ENCODE measurements at regions not wholly inside any gene's neighbourhood (a gene's known extent, or its start where the extent isn't known, plus 50 kb on each side); places are given as distances from the start of the nearest gene placed in this dataset.

DNA sequence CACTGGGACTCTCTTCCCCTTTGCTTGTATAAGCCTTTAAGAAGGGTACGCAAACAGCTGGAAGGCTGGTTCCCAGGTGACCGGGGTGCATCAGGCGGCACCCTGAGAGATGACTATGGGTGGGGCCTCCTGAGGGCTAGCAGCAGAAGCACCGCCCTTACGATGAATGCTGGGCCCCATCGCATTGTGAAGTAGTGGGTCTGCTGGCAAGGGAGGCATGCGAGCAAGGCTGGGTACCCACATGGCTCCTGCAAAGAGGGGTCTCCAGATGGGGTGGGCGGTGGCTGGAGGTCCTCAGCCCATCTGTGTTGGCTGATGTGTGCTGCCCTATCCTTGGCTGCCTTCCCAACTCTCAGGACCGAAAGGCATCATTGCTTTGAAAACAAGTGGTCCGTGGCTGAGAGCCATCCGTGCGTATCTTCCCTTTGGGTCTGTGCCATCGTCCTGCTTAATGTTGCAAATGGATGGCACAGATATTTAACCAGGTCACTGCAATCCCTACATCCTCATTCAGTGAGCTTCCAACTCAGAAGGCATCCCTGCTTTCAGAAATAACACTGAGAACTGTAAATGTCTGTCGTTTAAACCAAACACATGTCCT is 83.5 kb upstream of the GPC1 start:
- TF ChIP-seq, protein P1, sequence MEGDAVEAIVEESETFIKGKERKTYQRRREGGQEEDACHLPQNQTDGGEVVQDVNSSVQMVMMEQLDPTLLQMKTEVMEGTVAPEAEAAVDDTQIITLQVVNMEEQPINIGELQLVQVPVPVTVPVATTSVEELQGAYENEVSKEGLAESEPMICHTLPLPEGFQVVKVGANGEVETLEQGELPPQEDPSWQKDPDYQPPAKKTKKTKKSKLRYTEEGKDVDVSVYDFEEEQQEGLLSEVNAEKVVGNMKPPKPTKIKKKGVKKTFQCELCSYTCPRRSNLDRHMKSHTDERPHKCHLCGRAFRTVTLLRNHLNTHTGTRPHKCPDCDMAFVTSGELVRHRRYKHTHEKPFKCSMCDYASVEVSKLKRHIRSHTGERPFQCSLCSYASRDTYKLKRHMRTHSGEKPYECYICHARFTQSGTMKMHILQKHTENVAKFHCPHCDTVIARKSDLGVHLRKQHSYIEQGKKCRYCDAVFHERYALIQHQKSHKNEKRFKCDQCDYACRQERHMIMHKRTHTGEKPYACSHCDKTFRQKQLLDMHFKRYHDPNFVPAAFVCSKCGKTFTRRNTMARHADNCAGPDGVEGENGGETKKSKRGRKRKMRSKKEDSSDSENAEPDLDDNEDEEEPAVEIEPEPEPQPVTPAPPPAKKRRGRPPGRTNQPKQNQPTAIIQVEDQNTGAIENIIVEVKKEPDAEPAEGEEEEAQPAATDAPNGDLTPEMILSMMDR (IDR thresholded peaks at IDR 0.05 in 4 of 5, conservative IDR thresholded peaks at IDR 0.05 in 1 of 5): no peak
- no peak for TF ChIP-seq POLR2A (IDR thresholded peaks at IDR 0.05)

Data from gastrocnemius medialis (tissue), 4 donors.